Central memory CD8-positive, alpha-beta T cell (primary cell): ENCODE measurements at regions not wholly inside any gene's neighbourhood (a gene's known extent, or its start where the extent isn't known, plus 50 kb on each side); places are given as distances from the start of the nearest gene placed in this dataset.

ENCODE experiments used
- ATAC-seq: fragments of 150-1000 bp; cut with Tn5 transposase; replicated peaks from 2 replicates; pipeline ENCODE4 v1.10.0; 2022; ENCODE audit warnings: mild to moderate bottlenecking, moderate FRiP score, moderate number of reproducible peaks; ENCODE audit not compliant: poor library complexity, severe bottlenecking; ENCODE audit errors: extremely low read depth
- DNase-seq, 2 donors: peaks; one replicate each; pipeline ENCODE4 v3.0.0; 2021; ENCODE audit warnings: low spot score in 2 of 2
- H3K27ac Mint-ChIP-seq: one replicate; pipeline ENCODE4 v1.8.0; 2022; ENCODE audit warnings: low read depth, mild to moderate bottlenecking, moderate library complexity, mixed read lengths
- H3K27me3 Mint-ChIP-seq: one replicate; pipeline ENCODE4 v1.8.0; 2022; ENCODE audit warnings: mixed read lengths
- H3K36me3 Mint-ChIP-seq: one replicate; pipeline ENCODE4 v1.8.0; 2022; ENCODE audit warnings: mild to moderate bottlenecking, moderate library complexity, mixed read lengths; ENCODE audit not compliant: insufficient read depth
- H3K4me1 Mint-ChIP-seq: one replicate; pipeline ENCODE4 v1.8.0; 2022; ENCODE audit warnings: mixed read lengths
- H3K4me3 Mint-ChIP-seq: one replicate; pipeline ENCODE4 v1.8.0; 2022; ENCODE audit warnings: mild to moderate bottlenecking, moderate library complexity, mixed read lengths
- H3K9me3 Mint-ChIP-seq: one replicate; pipeline ENCODE4 v1.8.0; 2022; ENCODE audit warnings: mixed read lengths

DNA sequence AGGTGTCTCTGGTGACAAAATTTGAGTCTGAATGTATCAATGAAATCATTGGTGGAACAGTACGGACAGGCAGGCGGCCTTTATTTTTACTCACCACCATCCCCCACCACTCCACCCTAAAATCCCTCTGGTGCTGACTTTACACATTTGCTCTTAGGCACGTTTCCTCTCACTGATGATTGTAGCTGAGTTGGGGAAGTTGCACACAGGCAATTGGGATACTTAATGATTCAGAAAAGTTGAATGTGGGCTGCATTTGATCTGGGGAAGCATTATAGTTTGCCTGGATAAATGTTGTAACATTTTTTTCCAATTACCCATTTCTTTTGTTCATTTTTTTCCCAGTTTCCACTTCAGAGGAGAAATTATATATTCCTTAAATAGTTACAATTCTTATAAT is 658.4 kb downstream of the TLR4 start:
- H3K36me3 Mint-ChIP-seq, result no peaks in the 10 kb centered on the region
- no peak overlapping the region for H3K27ac Mint-ChIP-seq
- DNase-seq, result no peak
- H3K4me1 Mint-ChIP-seq, result no peaks in the 10 kb centered on the region
- ATAC-seq, result no peak
- no peak overlapping the region for H3K4me3 Mint-ChIP-seq
- H3K27me3 Mint-ChIP-seq, result no peaks in the 10 kb centered on the region
- H3K9me3 Mint-ChIP-seq, result no peaks in the 10 kb centered on the region

DNA sequence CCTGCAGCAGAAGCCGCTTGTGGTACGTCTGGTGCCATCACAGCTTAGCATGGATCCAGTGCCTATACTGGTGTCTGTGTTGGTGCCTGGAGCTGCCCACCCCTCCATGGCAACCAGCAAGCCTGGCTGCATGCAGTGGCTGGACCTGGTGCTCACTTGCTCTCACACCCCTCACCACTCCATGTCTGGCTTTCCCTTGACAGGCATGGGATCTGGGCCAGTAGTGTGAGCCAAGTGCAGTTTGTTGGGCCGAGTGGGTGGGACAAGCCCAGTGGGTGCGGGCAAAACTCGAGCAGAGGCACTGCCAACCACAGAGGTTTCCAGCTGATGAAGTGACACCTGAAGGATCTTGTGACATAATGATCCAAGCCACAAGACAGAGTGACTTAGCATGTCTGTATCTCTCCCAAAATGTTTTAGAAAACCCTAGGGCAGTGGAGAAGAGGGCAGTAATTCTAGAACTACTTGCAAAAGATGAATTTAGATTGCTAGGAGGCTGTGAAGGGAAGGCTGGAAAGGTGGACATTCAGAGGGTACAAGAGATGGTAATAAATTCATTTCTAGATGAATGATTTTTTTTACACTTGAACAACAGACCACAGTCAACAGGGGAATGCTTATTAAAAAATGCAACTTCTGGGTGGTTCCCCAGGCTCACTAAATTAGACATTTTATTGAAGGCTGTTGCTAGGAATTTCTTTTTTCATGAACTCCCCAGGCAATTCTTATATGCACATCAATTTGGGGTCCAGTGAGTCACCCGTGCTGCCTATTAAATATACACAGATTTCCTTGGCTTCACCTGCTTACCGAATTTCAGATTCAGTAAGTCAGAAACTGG is 660.3 kb downstream of the TLR4 start:
- Mint-ChIP-seq H3K4me3 (no peak overlapping the region), H3K27me3 (no peaks in the 10 kb centered on the region), H3K36me3 (no peaks in the 10 kb centered on the region), H3K4me1 (no peaks in the 10 kb centered on the region), H3K27ac (no peak overlapping the region), H3K9me3 (peaks cover 5% of the 10 kb centered on the region)
- no peak for ATAC-seq
- DNase-seq, result no peak

DNA sequence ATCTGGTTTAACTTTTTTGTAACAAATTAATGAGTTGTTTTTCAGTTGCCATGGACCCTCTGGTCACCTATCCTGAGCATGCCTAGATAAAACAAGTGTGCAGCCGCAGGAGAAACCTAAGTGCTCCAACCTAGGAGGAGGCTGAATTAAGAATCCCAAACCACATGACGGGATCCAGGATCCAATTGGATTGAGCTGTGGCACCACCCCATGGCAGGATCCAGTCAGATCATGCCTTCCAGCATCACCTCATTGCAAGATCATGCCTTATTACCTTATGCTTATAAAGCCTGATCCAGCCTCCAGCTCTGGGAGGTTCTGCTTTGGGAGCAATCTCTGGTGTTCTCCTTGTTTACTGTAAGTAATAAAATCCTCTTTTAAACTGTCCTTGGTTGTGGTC is 662.0 kb downstream of the TLR4 start:
- H3K27ac Mint-ChIP-seq, result no peak overlapping the region
- H3K4me3 Mint-ChIP-seq, result no peak overlapping the region
- H3K4me1 Mint-ChIP-seq, result no peaks in the 10 kb centered on the region
- H3K9me3 Mint-ChIP-seq, result peaks cover 5% of the 10 kb centered on the region
- no peak for ATAC-seq
- DNase-seq, result no peak
- no peaks in the 10 kb centered on the region for H3K36me3 Mint-ChIP-seq
- H3K27me3 Mint-ChIP-seq, result no peaks in the 10 kb centered on the region

DNA sequence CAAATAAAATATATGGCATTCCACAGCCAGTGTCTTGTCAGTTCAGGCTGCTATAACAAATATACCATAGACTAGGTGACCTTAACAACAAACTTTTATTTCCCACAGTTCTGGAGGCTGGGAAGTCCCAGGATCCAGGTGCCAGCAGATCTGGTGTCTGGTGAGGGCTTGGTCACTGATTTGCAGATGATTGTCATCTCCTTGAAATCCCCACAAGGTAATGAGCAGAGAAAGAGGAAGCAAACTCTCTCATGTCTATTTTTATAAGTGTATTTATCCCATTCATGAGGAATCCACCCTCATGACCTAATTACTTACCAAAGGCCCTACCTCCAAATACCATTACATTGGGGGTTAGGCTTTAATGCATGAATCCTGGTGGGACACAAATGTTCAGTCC is 663.2 kb downstream of the TLR4 start:
- H3K27ac Mint-ChIP-seq, result no peak overlapping the region
- H3K9me3 Mint-ChIP-seq, result peaks cover 5% of the 10 kb centered on the region
- H3K36me3 Mint-ChIP-seq, result no peaks in the 10 kb centered on the region
- no peaks in the 10 kb centered on the region for H3K27me3 Mint-ChIP-seq
- no peak overlapping the region for H3K4me3 Mint-ChIP-seq
- ATAC-seq (no peak), DNase-seq (no peak)
- no peaks in the 10 kb centered on the region for H3K4me1 Mint-ChIP-seq

DNA sequence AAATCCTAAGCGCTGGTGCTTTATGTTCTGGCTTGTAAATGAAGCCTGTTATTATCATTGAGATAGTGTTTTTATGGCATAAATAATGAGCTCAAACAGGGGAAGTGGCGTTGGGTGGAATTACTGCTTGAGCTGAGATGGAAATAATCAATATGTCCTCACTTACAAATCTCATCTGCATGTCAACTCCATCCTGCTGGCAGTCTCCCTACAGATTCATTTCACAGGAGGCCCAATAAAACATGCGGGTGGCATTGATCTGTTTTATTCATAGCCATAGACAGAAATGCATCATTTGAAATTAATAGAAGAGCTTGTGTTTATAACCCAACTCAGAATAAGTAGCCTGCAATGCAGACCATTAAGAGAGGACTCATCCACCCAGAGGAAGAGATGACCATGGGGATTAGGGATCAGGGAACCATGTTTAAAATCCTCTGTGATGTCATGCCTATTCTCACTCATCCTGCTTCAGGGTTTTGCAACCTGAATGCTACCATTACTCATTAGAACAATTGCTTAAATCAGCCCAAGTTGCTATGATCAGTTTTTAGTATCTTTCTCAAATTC is 680.4 kb downstream of the TLR4 start:
- no peaks in the 10 kb centered on the region for H3K36me3 Mint-ChIP-seq
- H3K4me3 Mint-ChIP-seq, result no peak overlapping the region
- H3K4me1 Mint-ChIP-seq, result no peaks in the 10 kb centered on the region
- DNase-seq, result no peak
- no peaks in the 10 kb centered on the region for H3K27me3 Mint-ChIP-seq
- H3K9me3 Mint-ChIP-seq, result peaks cover 12% of the 10 kb centered on the region
- ATAC-seq, result no peak
- no peak overlapping the region for H3K27ac Mint-ChIP-seq

DNA sequence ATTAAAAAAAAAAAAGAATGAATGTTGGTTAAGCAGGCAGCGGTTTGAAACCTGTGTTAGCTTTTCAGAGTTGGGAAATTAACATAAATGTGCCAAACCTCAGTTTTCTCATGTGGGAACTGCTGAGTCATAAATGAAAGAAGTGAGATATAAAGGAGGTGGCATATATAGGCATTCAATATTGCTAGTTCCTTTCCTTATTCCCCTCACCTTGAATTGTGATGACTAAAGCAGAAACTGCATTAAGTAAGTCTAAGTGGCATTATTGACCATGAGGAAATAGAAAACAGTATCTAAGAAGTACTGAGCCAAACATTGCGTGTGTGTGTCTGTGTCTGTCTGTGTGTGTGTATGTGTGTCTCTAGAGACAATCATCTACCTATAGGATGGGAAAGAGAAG is 691.2 kb downstream of the TLR4 start:
- H3K4me3 Mint-ChIP-seq, result no peak overlapping the region

DNA sequence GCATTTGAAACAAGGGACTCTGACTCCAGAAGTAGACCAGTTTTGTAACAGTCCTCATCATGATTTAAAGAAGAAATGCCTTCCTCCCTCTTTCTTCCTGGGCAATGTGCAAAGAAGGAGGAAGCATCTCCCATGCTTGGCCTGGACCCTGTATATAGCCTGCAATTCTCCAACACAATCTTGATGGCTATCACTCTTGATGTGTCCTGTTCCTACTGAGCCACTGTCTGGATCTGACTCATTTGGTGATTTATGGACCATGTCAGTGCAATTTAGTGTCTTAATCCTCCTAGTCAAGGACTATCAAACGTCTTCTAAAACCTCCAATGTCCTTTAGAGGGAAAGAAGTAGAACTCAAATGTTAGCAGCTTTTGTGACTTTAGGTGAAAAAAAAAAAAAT is 697.3 kb downstream of the TLR4 start:
- H3K27ac Mint-ChIP-seq, result no peak overlapping the region
- ATAC-seq, result no peak
- H3K36me3 Mint-ChIP-seq, result peaks cover 2% of the 10 kb centered on the region
- no peaks in the 10 kb centered on the region for H3K4me1 Mint-ChIP-seq
- no peaks in the 10 kb centered on the region for H3K27me3 Mint-ChIP-seq
- peaks cover 13% of the 10 kb centered on the region for H3K9me3 Mint-ChIP-seq
- H3K4me3 Mint-ChIP-seq, result no peak overlapping the region
- no peak for DNase-seq

More for the DNA sequence above, 691.2 kb downstream of the TLR4 start:
- Mint-ChIP-seq H3K4me1 (no peaks in the 10 kb centered on the region), H3K27me3 (no peaks in the 10 kb centered on the region), H3K27ac (no peak overlapping the region), H3K36me3 (no peaks in the 10 kb centered on the region), H3K9me3 (peaks cover 7% of the 10 kb centered on the region)
- DNase-seq, result no peak
- ATAC-seq, result no peak

DNA sequence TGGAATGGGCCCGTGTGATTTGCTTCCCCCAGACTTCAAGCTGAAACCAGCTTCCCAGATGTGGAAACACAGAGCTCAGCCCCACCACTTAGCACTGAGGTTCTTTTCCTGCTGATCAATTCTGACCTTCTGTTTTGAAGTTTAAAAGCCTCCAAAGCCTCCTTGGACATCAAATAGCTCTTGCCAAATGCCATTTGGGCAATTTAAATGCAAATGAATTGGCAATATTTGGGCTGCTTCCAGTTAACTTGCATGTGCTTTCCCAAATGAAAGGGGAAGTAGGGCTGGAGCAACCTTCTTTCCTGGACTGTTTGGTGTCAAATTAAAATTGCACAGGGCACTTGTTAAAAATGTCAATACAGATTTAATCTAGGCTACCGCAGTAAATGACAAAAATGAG is 710.5 kb downstream of the TLR4 start:
- H3K9me3 Mint-ChIP-seq, result no peaks in the 10 kb centered on the region
- H3K27ac Mint-ChIP-seq, result no peak overlapping the region
- ATAC-seq, result no peak
- H3K4me1 Mint-ChIP-seq, result no peaks in the 10 kb centered on the region
- no peaks in the 10 kb centered on the region for H3K27me3 Mint-ChIP-seq
- no peak for DNase-seq
- no peak overlapping the region for H3K4me3 Mint-ChIP-seq
- no peaks in the 10 kb centered on the region for H3K36me3 Mint-ChIP-seq

DNA sequence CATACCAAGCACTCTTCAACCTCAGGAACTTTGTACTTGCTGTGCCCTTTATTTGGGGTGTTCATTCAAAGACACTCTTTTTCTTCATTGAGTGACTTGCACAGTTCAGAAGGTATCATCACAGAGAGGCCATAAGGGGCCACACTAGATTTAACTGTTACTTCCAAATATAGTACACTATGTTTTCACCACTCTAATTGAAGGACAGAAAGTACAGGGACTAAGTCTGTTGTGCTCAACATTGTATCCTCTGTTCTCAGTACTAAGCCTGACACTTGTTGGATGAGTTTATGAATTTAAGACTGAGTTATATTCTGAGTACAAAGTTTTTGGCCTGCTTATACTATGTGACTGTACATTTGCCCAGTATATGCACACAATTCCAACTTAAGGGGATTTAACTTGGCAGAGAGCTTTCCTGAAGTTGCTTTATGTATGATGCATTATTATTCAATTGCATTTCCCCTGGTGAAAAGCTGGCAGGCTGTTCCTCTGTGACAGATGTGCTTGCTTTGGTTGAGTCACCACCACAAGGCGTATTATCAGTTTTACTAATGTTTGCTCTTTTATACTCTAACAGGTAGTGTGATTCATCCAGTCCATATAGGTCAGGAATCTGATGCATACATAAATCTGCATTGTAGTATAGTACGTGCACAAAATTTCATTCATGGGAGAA is 714.8 kb downstream of the TLR4 start:
- Mint-ChIP-seq H3K4me1 (no peaks in the 10 kb centered on the region), H3K27ac (no peak overlapping the region), H3K36me3 (no peaks in the 10 kb centered on the region), H3K4me3 (no peak overlapping the region), H3K27me3 (no peaks in the 10 kb centered on the region), H3K9me3 (no peaks in the 10 kb centered on the region)
- ATAC-seq (no peak), DNase-seq (no peak)

DNA sequence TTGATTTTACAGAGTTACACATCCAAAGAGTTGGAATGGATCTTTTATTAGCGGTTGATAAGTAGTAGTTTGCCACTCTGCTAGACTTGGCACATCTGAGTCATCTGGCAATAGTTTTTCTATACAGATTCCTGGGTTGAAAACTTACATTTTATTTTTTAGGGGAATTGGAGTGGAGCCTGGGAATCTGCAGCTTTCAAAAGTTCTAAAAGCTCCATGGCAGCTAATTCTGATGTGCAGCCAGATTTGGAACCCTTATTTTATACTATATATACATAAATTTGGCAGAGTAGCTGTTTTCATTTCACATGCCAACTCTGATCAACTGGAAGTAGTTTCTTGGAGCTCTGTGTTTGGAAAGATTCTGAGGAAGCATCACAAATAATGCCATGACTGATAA is 715.5 kb downstream of the TLR4 start:
- DNase-seq (no peak), ATAC-seq (no peak)
- no peaks in the 10 kb centered on the region for H3K9me3 Mint-ChIP-seq
- no peaks in the 10 kb centered on the region for H3K27me3 Mint-ChIP-seq
- H3K27ac Mint-ChIP-seq, result no peak overlapping the region
- H3K36me3 Mint-ChIP-seq, result no peaks in the 10 kb centered on the region
- H3K4me1 Mint-ChIP-seq, result no peaks in the 10 kb centered on the region
- H3K4me3 Mint-ChIP-seq, result no peak overlapping the region

DNA sequence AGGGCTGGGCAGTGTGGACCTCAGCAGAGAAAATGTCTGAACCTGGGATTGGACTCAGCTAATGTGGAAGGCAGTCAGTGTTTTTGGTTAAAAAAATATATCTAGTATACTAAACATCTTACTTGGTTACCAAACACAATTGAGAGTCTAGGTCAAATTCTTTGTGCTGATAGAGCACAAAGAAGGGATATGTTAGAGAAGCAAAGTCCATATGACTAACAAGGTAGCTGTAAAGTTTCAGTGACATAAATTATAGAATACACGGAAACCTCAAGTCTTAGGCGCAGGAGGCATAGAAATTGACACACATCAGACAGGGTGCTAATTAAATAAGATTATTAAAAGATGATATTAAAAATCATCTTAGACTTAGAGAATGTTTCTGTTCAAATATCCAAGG is 718.3 kb downstream of the TLR4 start:
- Mint-ChIP-seq H3K4me1 (no peaks in the 10 kb centered on the region), H3K27me3 (no peaks in the 10 kb centered on the region), H3K9me3 (no peaks in the 10 kb centered on the region), H3K27ac (no peak overlapping the region), H3K36me3 (no peaks in the 10 kb centered on the region), H3K4me3 (no peak overlapping the region)
- ATAC-seq (no peak), DNase-seq (no peak)

DNA sequence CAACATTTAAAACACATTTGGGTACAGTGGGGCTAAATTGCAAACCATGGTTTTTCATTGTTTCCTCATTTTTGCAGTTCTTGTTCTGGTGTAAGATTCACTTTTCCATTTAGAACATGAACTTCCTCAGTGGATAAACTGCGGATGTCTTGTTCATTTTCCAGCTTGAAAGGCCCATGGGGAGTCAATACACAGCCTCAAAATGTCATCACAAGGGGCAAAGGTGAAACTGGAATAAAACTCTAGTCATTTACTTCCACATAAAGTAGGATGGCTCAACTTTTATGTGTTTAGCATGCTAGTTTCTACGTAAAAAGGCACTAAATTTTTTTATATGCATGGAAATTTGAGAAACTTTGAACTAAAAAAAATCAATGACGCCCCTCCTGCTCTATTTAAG is 718.8 kb downstream of the TLR4 start:
- DNase-seq (no peak), ATAC-seq (no peak)
- H3K27ac Mint-ChIP-seq, result no peak overlapping the region
- H3K27me3 Mint-ChIP-seq, result no peaks in the 10 kb centered on the region
- H3K9me3 Mint-ChIP-seq, result no peaks in the 10 kb centered on the region
- no peak overlapping the region for H3K4me3 Mint-ChIP-seq
- no peaks in the 10 kb centered on the region for H3K36me3 Mint-ChIP-seq
- no peaks in the 10 kb centered on the region for H3K4me1 Mint-ChIP-seq

DNA sequence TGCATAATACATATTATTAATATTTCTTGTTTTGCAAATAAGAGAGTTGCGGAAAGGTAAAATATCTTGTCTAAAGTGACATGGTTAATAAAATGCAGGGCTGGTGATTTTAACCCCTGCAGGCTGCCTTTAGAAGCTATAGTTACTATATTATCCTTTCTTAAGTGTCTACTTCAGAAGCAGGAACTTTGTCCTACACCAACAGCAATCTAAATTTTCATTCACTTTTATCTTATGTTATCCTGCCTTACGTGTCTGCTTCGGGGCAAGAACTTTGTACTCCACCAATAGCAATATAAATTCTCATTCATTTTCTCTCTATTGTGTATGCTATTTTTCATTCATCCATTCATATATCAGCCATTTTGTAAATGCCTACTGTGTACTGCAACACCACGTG is 719.5 kb downstream of the TLR4 start:
- no peaks in the 10 kb centered on the region for H3K27me3 Mint-ChIP-seq
- H3K4me3 Mint-ChIP-seq, result no peak overlapping the region
- H3K36me3 Mint-ChIP-seq, result no peaks in the 10 kb centered on the region
- no peak overlapping the region for H3K27ac Mint-ChIP-seq
- H3K9me3 Mint-ChIP-seq, result no peaks in the 10 kb centered on the region
- H3K4me1 Mint-ChIP-seq, result no peaks in the 10 kb centered on the region
- no peak for DNase-seq
- no peak for ATAC-seq
